Ureter (tissue), 1 donor: ENCODE measurements at regions not wholly inside any gene's neighbourhood (a gene's known extent, or its start where the extent isn't known, plus 50 kb on each side); places are given as distances from the start of the nearest gene placed in this dataset.

Experiments used
- DNase-seq: peaks from one replicate; pipeline ENCODE4 v3.0.0-alpha.2; 2020; ENCODE audit warnings: low spot score
- donor health status: DM: yes; HTN: yes; CAD: no.

- DNase-seq: no peak
Measured at GRCh38 chrX:11056322-11057176, 54.6 kb upstream of the HCCS start.

- no peak for DNase-seq
Measured at GRCh38 chrX:11059933-11060332, 51.2 kb upstream of the HCCS start.
